Keratinocyte (primary cell): ENCODE measurements at regions not wholly inside any gene's neighbourhood (a gene's known extent, or its start where the extent isn't known, plus 50 kb on each side); places are given as distances from the start of the nearest gene placed in this dataset.

Experiments
- DNase-seq: peaks from one replicate; pipeline ENCODE4 v3.0.0-alpha.2; 2011; ENCODE audit warnings: low read depth, missing footprints, low spot score
- FAIRE-seq: peaks from 2 replicates; lab custom pipeline; 2011; peaks lifted over from hg19 to GRCh38; lab: Jason Lieb, UNC
- H2AFZ ChIP-seq: 2 replicates; pipeline ENCODE4 v1.6.0; 2012; ENCODE audit warnings: low read length, control low read depth, inconsistent platforms; ENCODE audit not compliant: control insufficient read depth
- H3K27ac ChIP-seq: 2 replicates; pipeline ENCODE4 v1.5.1; 2011; ENCODE audit warnings: low read length; ENCODE audit not compliant: control insufficient read depth, insufficient read depth
- H3K27me3 ChIP-seq: 3 replicates; pipeline ENCODE4 v1.6.0; 2011; ENCODE audit warnings: low read length; ENCODE audit not compliant: control insufficient read depth, insufficient read depth; ENCODE audit errors: extremely low read depth
- H3K36me3 ChIP-seq, 2 experiments: 2 replicates in 1 of 2; 3 replicates in 1 of 2; pipeline ENCODE4 v1.5.1; 2011; ENCODE audit warnings: low read length in 2 of 2, mild to moderate bottlenecking in 1 of 2; ENCODE audit not compliant: control insufficient read depth in 2 of 2, insufficient read depth in 2 of 2; ENCODE audit errors: extremely low read depth in 1 of 2
- H3K4me1 ChIP-seq: 3 replicates; pipeline ENCODE4 v1.5.1; 2011; ENCODE audit warnings: low read length; ENCODE audit not compliant: control insufficient read depth, insufficient read depth; ENCODE audit errors: extremely low read depth
- H3K4me2 ChIP-seq: 3 replicates; pipeline ENCODE4 v1.6.0; 2011; ENCODE audit warnings: low read depth, low read length; ENCODE audit not compliant: control insufficient read depth, insufficient read depth; ENCODE audit errors: extremely low read depth
- H3K4me3 ChIP-seq, 3 experiments: fragments of 200-600 bp in 1 of 3; sonication (generic) in 1 of 3; 2 replicates in 2 of 3; 3 replicates in 1 of 3; pipeline ENCODE4 v1.5.1; 2011 to 2016; ENCODE audit warnings: low read length in 3 of 3, mild to moderate bottlenecking in 3 of 3, control low read depth in 2 of 3, inconsistent platforms in 1 of 3, low read depth in 1 of 3, mixed read lengths in 1 of 3, mixed run types in 1 of 3, moderate library complexity in 1 of 3; ENCODE audit not compliant: control insufficient read depth in 2 of 3, insufficient read depth in 2 of 3; ENCODE audit errors: extremely low read depth in 1 of 3
- H3K79me2 ChIP-seq: 2 replicates; pipeline ENCODE4 v1.6.0; 2012; ENCODE audit warnings: low read length; ENCODE audit not compliant: control insufficient read depth, insufficient read depth
- H3K9ac ChIP-seq: 3 replicates; pipeline ENCODE4 v1.6.0; 2011; ENCODE audit warnings: low read length; ENCODE audit not compliant: control insufficient read depth, insufficient read depth; ENCODE audit errors: extremely low read depth
- H3K9me1 ChIP-seq: 3 replicates; pipeline ENCODE4 v1.6.0; 2011; ENCODE audit warnings: low read length; ENCODE audit not compliant: control insufficient read depth, insufficient read depth; ENCODE audit errors: extremely low read depth
- H3K9me3 ChIP-seq: 2 replicates; pipeline ENCODE4 v1.5.1; 2012; ENCODE audit warnings: low read depth, low read length; ENCODE audit not compliant: control insufficient read depth
- H4K20me1 ChIP-seq: 3 replicates; pipeline ENCODE4 v1.6.0; 2011; ENCODE audit warnings: low read length; ENCODE audit not compliant: control insufficient read depth, insufficient read depth; ENCODE audit errors: extremely low read depth
- EZH2 ChIP-seq: IDR thresholded peaks from one replicate; pipeline ENCODE4 v1.6.1; 2012; ENCODE audit warnings: inconsistent platforms, mild to moderate bottlenecking, low read length, moderate library complexity
- dilution Hi-C: fragments of 300-500 bp; cut with MboI; formaldehyde crosslinking; loops from one replicate; pipeline ENCODE4 v1.7.0; 2020; ENCODE audit warnings: low sequenced_read_pairs; ENCODE audit not compliant: extremely low pct_ligation_motif_present
- TF ChIP-seq, protein P1 (sequence below), 3 experiments: IDR thresholded peaks in 1 of 3; conservative IDR thresholded peaks in 1 of 3; optimal IDR thresholded peaks in 1 of 3; 2 replicates in 2 of 3; 3 replicates in 1 of 3; pipeline versions ENCODE3 to v1.5.1; 2011; ENCODE audit warnings: low read length in 3 of 3, mild to moderate bottlenecking in 3 of 3, moderate library complexity in 2 of 3, control low read depth in 1 of 3, inconsistent platforms in 1 of 3; ENCODE audit not compliant: insufficient read depth in 2 of 3; ENCODE audit errors: extremely low read depth in 1 of 3

DNA sequence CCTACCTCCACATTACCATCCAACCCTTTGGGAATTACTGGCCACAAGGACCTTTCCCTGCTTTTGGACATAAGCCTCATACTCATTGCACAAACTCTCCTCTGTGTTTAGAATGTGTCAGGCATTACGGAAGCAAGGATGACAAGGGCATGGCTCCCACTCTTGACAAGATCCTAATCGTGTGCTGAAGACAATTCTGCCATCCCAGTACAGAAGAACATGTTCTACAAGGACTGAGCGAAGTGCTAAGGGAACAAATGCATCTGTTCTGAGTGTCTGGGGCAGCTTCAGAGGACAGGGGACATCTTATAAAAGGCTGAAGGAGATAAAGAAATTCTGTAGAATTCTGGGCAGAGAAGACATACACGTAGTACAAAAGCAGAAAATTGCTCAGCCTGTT is 378.5 kb upstream of the CAMK1G start:
- Histone ChIP-seq H3K79me2 (no peaks in the 10 kb centered on the region), H3K27me3 (no peaks in the 10 kb centered on the region), H4K20me1 (no peaks in the 10 kb centered on the region), H3K9me3 (no peaks in the 10 kb centered on the region), H3K4me2 (no peak overlapping the region), H2AFZ (no peak overlapping the region), H3K4me1 (peaks cover 10% of the 10 kb centered on the region), H3K9me1 (no peaks in the 10 kb centered on the region), H3K4me3 (no peak overlapping the region), H3K36me3 (no peaks in the 10 kb centered on the region), H3K27ac (no peak overlapping the region), H3K9ac (no peak overlapping the region)
- dilution Hi-C loops, result no loop called here
- no peak for DNase-seq
- peak; percentile 48 for FAIRE-seq
- TF ChIP-seq EZH2, result no peak
- TF ChIP-seq, protein P1, sequence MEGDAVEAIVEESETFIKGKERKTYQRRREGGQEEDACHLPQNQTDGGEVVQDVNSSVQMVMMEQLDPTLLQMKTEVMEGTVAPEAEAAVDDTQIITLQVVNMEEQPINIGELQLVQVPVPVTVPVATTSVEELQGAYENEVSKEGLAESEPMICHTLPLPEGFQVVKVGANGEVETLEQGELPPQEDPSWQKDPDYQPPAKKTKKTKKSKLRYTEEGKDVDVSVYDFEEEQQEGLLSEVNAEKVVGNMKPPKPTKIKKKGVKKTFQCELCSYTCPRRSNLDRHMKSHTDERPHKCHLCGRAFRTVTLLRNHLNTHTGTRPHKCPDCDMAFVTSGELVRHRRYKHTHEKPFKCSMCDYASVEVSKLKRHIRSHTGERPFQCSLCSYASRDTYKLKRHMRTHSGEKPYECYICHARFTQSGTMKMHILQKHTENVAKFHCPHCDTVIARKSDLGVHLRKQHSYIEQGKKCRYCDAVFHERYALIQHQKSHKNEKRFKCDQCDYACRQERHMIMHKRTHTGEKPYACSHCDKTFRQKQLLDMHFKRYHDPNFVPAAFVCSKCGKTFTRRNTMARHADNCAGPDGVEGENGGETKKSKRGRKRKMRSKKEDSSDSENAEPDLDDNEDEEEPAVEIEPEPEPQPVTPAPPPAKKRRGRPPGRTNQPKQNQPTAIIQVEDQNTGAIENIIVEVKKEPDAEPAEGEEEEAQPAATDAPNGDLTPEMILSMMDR (optimal IDR thresholded peaks at IDR 0.05 in 1 of 3, IDR thresholded peaks at IDR 0.05 in 1 of 3, conservative IDR thresholded peaks at IDR 0.05 in 1 of 3; ENCODE audit: extremely low read depth in 1 of 3, insufficient read depth in 2 of 3, low read length in 3 of 3), result no peak

DNA sequence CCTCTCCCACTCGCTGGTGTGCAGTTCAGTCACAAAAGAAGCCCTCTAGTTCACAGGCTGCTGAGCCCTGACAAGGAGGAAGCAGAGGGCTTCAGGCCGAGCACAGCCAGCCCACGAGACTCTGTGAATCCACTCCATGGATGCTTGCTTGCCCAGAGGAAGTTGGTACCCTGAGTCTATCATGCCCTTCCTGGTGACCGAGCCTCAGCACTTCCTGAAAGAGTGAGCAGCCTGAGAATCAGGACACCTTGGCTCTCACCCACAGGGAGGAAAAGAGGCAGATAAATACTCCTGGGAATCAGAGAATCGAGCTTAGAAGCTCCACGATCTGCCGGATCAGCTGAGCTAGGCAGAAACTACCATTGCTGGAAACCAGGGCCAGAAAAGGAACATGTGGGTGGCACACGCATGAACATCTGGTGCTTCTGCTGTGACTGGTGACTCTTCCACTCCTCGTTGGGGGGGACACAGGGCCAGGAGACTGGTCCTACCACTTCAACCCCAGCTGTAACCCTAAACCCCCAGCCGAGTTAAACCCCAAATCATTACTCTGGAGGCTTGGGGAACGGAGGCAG is 376.3 kb upstream of the CAMK1G start:
- Histone ChIP-seq H3K27ac (no peak overlapping the region), H3K4me3 (peak overlapping the region in 1 of 3 experiments; percentile 64), H3K27me3 (no peaks in the 10 kb centered on the region), H2AFZ (peak overlapping the region; percentile 80), H4K20me1 (no peaks in the 10 kb centered on the region), H3K9ac (peak overlapping the region; percentile 38), H3K9me3 (no peaks in the 10 kb centered on the region), H3K9me1 (no peaks in the 10 kb centered on the region), H3K4me2 (peak overlapping the region; percentile 87), H3K36me3 (no peaks in the 10 kb centered on the region), H3K79me2 (no peaks in the 10 kb centered on the region), H3K4me1 (peaks cover 10% of the 10 kb centered on the region)
- TF ChIP-seq EZH2, result no peak
- TF ChIP-seq, protein P1 (optimal IDR thresholded peaks at IDR 0.05 in 1 of 3, IDR thresholded peaks at IDR 0.05 in 1 of 3, conservative IDR thresholded peaks at IDR 0.05 in 1 of 3; ENCODE audit: extremely low read depth in 1 of 3, insufficient read depth in 2 of 3, low read length in 3 of 3), result no peak
- FAIRE-seq (no peak), DNase-seq (no peak)
- dilution Hi-C loops, result no loop called here
